Karpas-422 (cell line): ENCODE measurements at regions not wholly inside any gene's neighbourhood (a gene's known extent, or its start where the extent isn't known, plus 50 kb on each side); places are given as distances from the start of the nearest gene placed in this dataset.
"Not testable (repeated sequence)": the region's sequence is repeated elsewhere in the genome, so short reads cannot be mapped to it uniquely, and the experiment has no call there.

Experiments
- DNase-seq: peaks from one replicate; pipeline ENCODE4 v3.0.0-alpha.2; 2015
- H2AFZ ChIP-seq: fragments of 200-600 bp; sonication (generic); 2 replicates; pipeline ENCODE4 v1.6.1; 2014; ENCODE audit warnings: antibody characterized with exemption, low read length, mixed read lengths
- H3K27ac ChIP-seq: fragments of 200-600 bp; sonication (generic); 2 replicates; pipeline ENCODE4 v1.5.1; 2014; ENCODE audit warnings: mild to moderate bottlenecking, low read length, moderate library complexity
- H3K27me3 ChIP-seq: fragments of 200-600 bp; sonication (generic); 2 replicates; pipeline ENCODE4 v1.6.1; 2014; ENCODE audit warnings: low read length, mixed read lengths
- H3K36me3 ChIP-seq: fragments of 200-600 bp; sonication (generic); 2 replicates; pipeline ENCODE4 v1.6.1; 2014; ENCODE audit warnings: low read length, mixed read lengths; ENCODE audit not compliant: insufficient read depth
- H3K4me1 ChIP-seq: fragments of 200-600 bp; sonication (generic); 2 replicates; pipeline ENCODE4 v1.6.1; 2014; ENCODE audit warnings: mild to moderate bottlenecking, low read length, mixed read lengths
- H3K4me2 ChIP-seq: fragments of 200-600 bp; sonication (generic); 2 replicates; pipeline ENCODE4 v1.6.1; 2014; ENCODE audit warnings: low read length, low read depth, mild to moderate bottlenecking; ENCODE audit not compliant: poor library complexity, severe bottlenecking
- H3K4me3 ChIP-seq: fragments of 200-600 bp; sonication (generic); 2 replicates; pipeline ENCODE4 v1.5.1; 2014; ENCODE audit warnings: mild to moderate bottlenecking, antibody characterized with exemption, low read length, mixed read lengths
- H3K79me2 ChIP-seq: fragments of 200-600 bp; sonication (generic); 2 replicates; pipeline ENCODE4 v1.6.1; 2014; ENCODE audit warnings: mild to moderate bottlenecking, low read length, mixed read lengths
- H3K9ac ChIP-seq: fragments of 200-600 bp; sonication (generic); 2 replicates; pipeline ENCODE4 v1.6.0; 2014; ENCODE audit warnings: low read length
- H3K9me2 ChIP-seq: fragments of 200-600 bp; sonication (generic), shearing (Covaris generic); replicated peaks from 2 replicates; pipeline ENCODE4 v1.6.0; 2014; ENCODE audit warnings: mild to moderate bottlenecking, low read length, moderate library complexity; ENCODE audit not compliant: insufficient read depth
- H3K9me3 ChIP-seq: fragments of 300-700, 200-600 bp; sonication (generic); 2 replicates; pipeline ENCODE4 v1.6.1; 2014; ENCODE audit warnings: low read length, mixed read lengths
- H4K20me1 ChIP-seq: fragments of 200-600 bp; sonication (generic); 2 replicates; pipeline ENCODE4 v1.6.1; 2014; ENCODE audit warnings: mild to moderate bottlenecking, antibody characterized with exemption, low read length, low read depth; ENCODE audit not compliant: insufficient read depth

- H2AFZ ChIP-seq, H3K27ac ChIP-seq, H3K27me3 ChIP-seq, H3K9ac ChIP-seq, H3K9me2 ChIP-seq, H3K4me2 ChIP-seq, DNase-seq, H3K36me3 ChIP-seq, H3K79me2 ChIP-seq, H3K4me1 ChIP-seq, H4K20me1 ChIP-seq, H3K4me3 ChIP-seq: not testable (repeated sequence)
- H3K9me3 ChIP-seq = peaks cover 52% of the 10 kb centered on the region
Observed at GRCh38 chr22:11613081-11613897, 3914.7 kb upstream of the OR11H1 start.

- H3K9me2 ChIP-seq = no peaks in the 10 kb centered on the region
- H3K4me1 ChIP-seq = no peaks in the 10 kb centered on the region
- H3K9ac ChIP-seq = no peak overlapping the region
- H2AFZ ChIP-seq = no peak overlapping the region
- H4K20me1 ChIP-seq = no peaks in the 10 kb centered on the region
- H3K4me3 ChIP-seq = no peak overlapping the region
- no peaks in the 10 kb centered on the region for H3K27me3 ChIP-seq
- H3K36me3 ChIP-seq = no peaks in the 10 kb centered on the region
- no peak overlapping the region for H3K4me2 ChIP-seq
- H3K27ac ChIP-seq = no peak overlapping the region
- H3K9me3 ChIP-seq = peaks cover 52% of the 10 kb centered on the region
- no peak for DNase-seq
- no peaks in the 10 kb centered on the region for H3K79me2 ChIP-seq
Observed at GRCh38 chr22:11613898-11614755, 3913.9 kb upstream of the OR11H1 start.

- not testable (repeated sequence) for H3K4me3 ChIP-seq, H3K36me3 ChIP-seq, H3K4me1 ChIP-seq, H3K27me3 ChIP-seq, H3K9me2 ChIP-seq, H2AFZ ChIP-seq, H3K4me2 ChIP-seq, H3K9ac ChIP-seq, H4K20me1 ChIP-seq, DNase-seq, H3K79me2 ChIP-seq, H3K27ac ChIP-seq
- H3K9me3 ChIP-seq = peaks cover 58% of the 10 kb centered on the region
Observed at GRCh38 chr22:11614798-11615433, 3913.1 kb upstream of the OR11H1 start.

- H3K27ac ChIP-seq = no peak overlapping the region
- H3K4me3 ChIP-seq = no peak overlapping the region
- no peak overlapping the region for H3K4me2 ChIP-seq
- H3K79me2 ChIP-seq = no peaks in the 10 kb centered on the region
- H3K9me3 ChIP-seq = peaks cover 65% of the 10 kb centered on the region
- H4K20me1 ChIP-seq = no peaks in the 10 kb centered on the region
- H3K9ac ChIP-seq = no peak overlapping the region
- no peak overlapping the region for H2AFZ ChIP-seq
- no peak for DNase-seq
- no peaks in the 10 kb centered on the region for H3K4me1 ChIP-seq
- H3K27me3 ChIP-seq = no peaks in the 10 kb centered on the region
- no peaks in the 10 kb centered on the region for H3K9me2 ChIP-seq
- no peaks in the 10 kb centered on the region for H3K36me3 ChIP-seq
Observed at GRCh38 chr22:11616811-11617210, 3911.2 kb upstream of the OR11H1 start.

- H3K4me2 ChIP-seq, H2AFZ ChIP-seq: not testable (repeated sequence)
- peaks cover 55% of the 10 kb centered on the region for H3K9me3 ChIP-seq
Observed at GRCh38 chr22:11618322-11618662, 3909.7 kb upstream of the OR11H1 start.

GRCh38 chr22:11618688-11619087 lies 3909.3 kb upstream of the OR11H1 start:
- not testable (repeated sequence) for H2AFZ ChIP-seq, H3K27ac ChIP-seq, H3K4me1 ChIP-seq, H3K9me2 ChIP-seq, H3K79me2 ChIP-seq, H3K27me3 ChIP-seq, DNase-seq, H4K20me1 ChIP-seq, H3K4me2 ChIP-seq, H3K9ac ChIP-seq, H3K4me3 ChIP-seq, H3K36me3 ChIP-seq
- H3K9me3 ChIP-seq = peaks cover 53% of the 10 kb centered on the region

More at GRCh38 chr22:11618322-11618662, 3909.7 kb upstream of the OR11H1 start:
- H3K36me3 ChIP-seq, H3K4me3 ChIP-seq, H3K9ac ChIP-seq, H3K79me2 ChIP-seq, H4K20me1 ChIP-seq, H3K27me3 ChIP-seq, DNase-seq, H3K4me1 ChIP-seq, H3K27ac ChIP-seq, H3K9me2 ChIP-seq: not testable (repeated sequence)

- not testable (repeated sequence) for H3K4me1 ChIP-seq, H3K27me3 ChIP-seq, H2AFZ ChIP-seq, DNase-seq, H3K9ac ChIP-seq, H3K4me2 ChIP-seq, H3K36me3 ChIP-seq, H4K20me1 ChIP-seq, H3K4me3 ChIP-seq, H3K9me2 ChIP-seq, H3K79me2 ChIP-seq, H3K27ac ChIP-seq
- H3K9me3 ChIP-seq = peaks cover 42% of the 10 kb centered on the region
Observed at GRCh38 chr22:11620921-11621762, 3906.8 kb upstream of the OR11H1 start.
